ENCODE measurements at regions not wholly inside any gene's neighbourhood (a gene's known extent, or its start where the extent isn't known, plus 50 kb on each side); places are given as distances from the start of the nearest gene placed in this dataset.

GRCh38 chr15:95457520-95457919 lies 873.0 kb upstream of the NR2F2 start:
- DNase-seq (ENCODE audit: low spot score), result no peak
- TF ChIP-seq CTCF (IDR thresholded peaks at IDR 0.05; ENCODE audit: borderline replicate concordance, control extremely low read depth, extremely low read depth, insufficient read depth, missing control alignments), result no peak
- in situ Hi-C loops (cut with MboI; ENCODE audit: low sequenced_read_pairs, unreplicated experiment), result no loop called here

- TF ChIP-seq CTCF (IDR thresholded peaks at IDR 0.05; ENCODE audit: borderline replicate concordance, control extremely low read depth, extremely low read depth, insufficient read depth, missing control alignments), result no peak
- in situ Hi-C loops (cut with MboI; ENCODE audit: low sequenced_read_pairs, unreplicated experiment), result no loop called here
- DNase-seq (ENCODE audit: low spot score), result no peak
Observed at GRCh38 chr15:95458721-95459120, 871.8 kb upstream of the NR2F2 start.

- no peak for DNase-seq (ENCODE audit: low spot score)
- TF ChIP-seq CTCF (IDR thresholded peaks at IDR 0.05; ENCODE audit: borderline replicate concordance, control extremely low read depth, extremely low read depth, insufficient read depth, missing control alignments), result no peak
- in situ Hi-C loops (cut with MboI; ENCODE audit: low sequenced_read_pairs, unreplicated experiment), result no loop called here
Observed at GRCh38 chr15:95459273-95459672, 871.2 kb upstream of the NR2F2 start.

- in situ Hi-C loops (cut with MboI; ENCODE audit: low sequenced_read_pairs, unreplicated experiment), result no loop called here
- no peak for TF ChIP-seq CTCF (IDR thresholded peaks at IDR 0.05; ENCODE audit: borderline replicate concordance, control extremely low read depth, extremely low read depth, insufficient read depth, missing control alignments)
- DNase-seq (ENCODE audit: low spot score), result no peak
Observed at GRCh38 chr15:95464509-95464908, 866.0 kb upstream of the NR2F2 start.

GRCh38 chr15:95468820-95469219 lies 861.7 kb upstream of the NR2F2 start:
- in situ Hi-C loops (cut with MboI; ENCODE audit: low sequenced_read_pairs, unreplicated experiment), result no loop called here

GRCh38 chr15:95469496-95470000 lies 861.0 kb upstream of the NR2F2 start:
- DNase-seq (ENCODE audit: low spot score), result no peak
- in situ Hi-C loops (cut with MboI; ENCODE audit: low sequenced_read_pairs, unreplicated experiment), result no loop called here
- no peak for TF ChIP-seq CTCF (IDR thresholded peaks at IDR 0.05; ENCODE audit: borderline replicate concordance, control extremely low read depth, extremely low read depth, insufficient read depth, missing control alignments)

More at GRCh38 chr15:95468820-95469219, 861.7 kb upstream of the NR2F2 start:
- no peak for DNase-seq (ENCODE audit: low spot score)
- no peak for TF ChIP-seq CTCF (IDR thresholded peaks at IDR 0.05; ENCODE audit: borderline replicate concordance, control extremely low read depth, extremely low read depth, insufficient read depth, missing control alignments)

- no peak for TF ChIP-seq CTCF (IDR thresholded peaks at IDR 0.05; ENCODE audit: borderline replicate concordance, control extremely low read depth, extremely low read depth, insufficient read depth, missing control alignments)
- in situ Hi-C loops (cut with MboI; ENCODE audit: low sequenced_read_pairs, unreplicated experiment), result no loop called here
- no peak for DNase-seq (ENCODE audit: low spot score)
Observed at GRCh38 chr15:95470529-95470928, 860.0 kb upstream of the NR2F2 start.
